ENCODE measurements at regions not wholly inside any gene's neighbourhood (a gene's known extent, or its start where the extent isn't known, plus 50 kb on each side); places are given as distances from the start of the nearest gene placed in this dataset.
"Not testable (repeated sequence)": the region's sequence is repeated elsewhere in the genome, so short reads cannot be mapped to it uniquely, and the experiment has no call there.

- H3K27ac Mint-ChIP-seq = no peak overlapping the region
- H3K4me3 Mint-ChIP-seq = no peak overlapping the region
- H3K27me3 Mint-ChIP-seq = peaks cover 8% of the 10 kb centered on the region
- no peaks in the 10 kb centered on the region for H3K4me1 Mint-ChIP-seq (ENCODE audit: low read depth)
- no peaks in the 10 kb centered on the region for H3K36me3 Mint-ChIP-seq (ENCODE audit: low read depth)
- no peaks in the 10 kb centered on the region for H3K9me3 Mint-ChIP-seq
Observed at GRCh38 chr20:47934761-47935160, 149.5 kb upstream of the SULF2 start.

- no peaks in the 10 kb centered on the region for H3K9me3 Mint-ChIP-seq
- no peaks in the 10 kb centered on the region for H3K4me1 Mint-ChIP-seq (ENCODE audit: low read depth)
- no peaks in the 10 kb centered on the region for H3K36me3 Mint-ChIP-seq (ENCODE audit: low read depth)
- no peak overlapping the region for H3K27ac Mint-ChIP-seq
- H3K27me3 Mint-ChIP-seq = peaks cover 2% of the 10 kb centered on the region
- H3K4me3 Mint-ChIP-seq = no peak overlapping the region
Observed at GRCh38 chr20:47931443-47931842, 146.2 kb upstream of the SULF2 start.

GRCh38 chr20:47931002-47931401, 145.7 kb upstream of the SULF2 start:
- Mint-ChIP-seq H3K36me3 (ENCODE audit: low read depth) (no peaks in the 10 kb centered on the region), H3K4me1 (ENCODE audit: low read depth) (no peaks in the 10 kb centered on the region), H3K27me3 (no peaks in the 10 kb centered on the region), H3K27ac (no peak overlapping the region), H3K9me3 (no peaks in the 10 kb centered on the region), H3K4me3 (no peak overlapping the region)

GRCh38 chr20:47929368-47930115, 144.3 kb upstream of the SULF2 start:
- H3K4me1 Mint-ChIP-seq (ENCODE audit: low read depth) = no peaks in the 10 kb centered on the region
- peaks cover 6% of the 10 kb centered on the region for H3K27me3 Mint-ChIP-seq
- H3K9me3 Mint-ChIP-seq = no peaks in the 10 kb centered on the region

GRCh38 chr20:47927944-47928343, 142.7 kb upstream of the SULF2 start:
- Mint-ChIP-seq H3K36me3 (ENCODE audit: low read depth) (no peaks in the 10 kb centered on the region), H3K27me3 (peaks cover 22% of the 10 kb centered on the region), H3K27ac (no peak overlapping the region), H3K9me3 (no peaks in the 10 kb centered on the region), H3K4me1 (ENCODE audit: low read depth) (no peaks in the 10 kb centered on the region), H3K4me3 (no peak overlapping the region)

More at GRCh38 chr20:47929368-47930115, 144.3 kb upstream of the SULF2 start:
- Mint-ChIP-seq H3K4me3 (no peak overlapping the region), H3K27ac (no peak overlapping the region), H3K36me3 (ENCODE audit: low read depth) (no peaks in the 10 kb centered on the region)

- H3K36me3 Mint-ChIP-seq (ENCODE audit: low read depth) = no peaks in the 10 kb centered on the region
- H3K27me3 Mint-ChIP-seq = peaks cover 27% of the 10 kb centered on the region
- no peaks in the 10 kb centered on the region for H3K9me3 Mint-ChIP-seq
- H3K4me3 Mint-ChIP-seq = no peak overlapping the region
- H3K4me1 Mint-ChIP-seq (ENCODE audit: low read depth) = no peaks in the 10 kb centered on the region
- H3K27ac Mint-ChIP-seq = no peak overlapping the region
Observed at GRCh38 chr20:47927385-47927851, 142.1 kb upstream of the SULF2 start.

- Mint-ChIP-seq H3K9me3 (no peaks in the 10 kb centered on the region), H3K27ac (no peak overlapping the region), H3K4me3 (no peak overlapping the region), H3K27me3 (peaks cover 32% of the 10 kb centered on the region), H3K4me1 (ENCODE audit: low read depth) (no peaks in the 10 kb centered on the region), H3K36me3 (ENCODE audit: low read depth) (no peaks in the 10 kb centered on the region)
Observed at GRCh38 chr20:47926731-47927130, 141.4 kb upstream of the SULF2 start.

- Mint-ChIP-seq H3K36me3 (ENCODE audit: low read depth) (no peaks in the 10 kb centered on the region), H3K27me3 (peaks cover 39% of the 10 kb centered on the region), H3K4me1 (ENCODE audit: low read depth) (no peaks in the 10 kb centered on the region), H3K27ac (no peak overlapping the region), H3K9me3 (no peaks in the 10 kb centered on the region), H3K4me3 (no peak overlapping the region)
Observed at GRCh38 chr20:47925593-47925992, 140.3 kb upstream of the SULF2 start.

GRCh38 chr20:47922269-47922668, 137.0 kb upstream of the SULF2 start:
- Mint-ChIP-seq H3K4me3 (no peak overlapping the region), H3K27ac (no peak overlapping the region), H3K4me1 (ENCODE audit: low read depth) (no peaks in the 10 kb centered on the region), H3K9me3 (peaks cover 12% of the 10 kb centered on the region), H3K36me3 (ENCODE audit: low read depth) (no peaks in the 10 kb centered on the region), H3K27me3 (peaks cover 54% of the 10 kb centered on the region)

- not testable (repeated sequence) for H3K4me1 Mint-ChIP-seq (ENCODE audit: low read depth); H3K4me3 Mint-ChIP-seq; H3K36me3 Mint-ChIP-seq (ENCODE audit: low read depth); H3K27ac Mint-ChIP-seq
- peaks cover 16% of the 10 kb centered on the region for H3K9me3 Mint-ChIP-seq
- peaks cover 54% of the 10 kb centered on the region for H3K27me3 Mint-ChIP-seq
Observed at GRCh38 chr20:47921829-47922228, 136.5 kb upstream of the SULF2 start.

- H3K4me1 Mint-ChIP-seq (ENCODE audit: low read depth) = no peaks in the 10 kb centered on the region
- H3K36me3 Mint-ChIP-seq (ENCODE audit: low read depth) = no peaks in the 10 kb centered on the region
- peaks cover 56% of the 10 kb centered on the region for H3K27me3 Mint-ChIP-seq
- peaks cover 18% of the 10 kb centered on the region for H3K9me3 Mint-ChIP-seq
- H3K27ac Mint-ChIP-seq = no peak overlapping the region
- H3K4me3 Mint-ChIP-seq = no peak overlapping the region
Observed at GRCh38 chr20:47921408-47921807, 136.1 kb upstream of the SULF2 start.

- no peak overlapping the region for H3K4me3 Mint-ChIP-seq
- peaks cover 41% of the 10 kb centered on the region for H3K27me3 Mint-ChIP-seq
- H3K27ac Mint-ChIP-seq = no peak overlapping the region
- H3K4me1 Mint-ChIP-seq (ENCODE audit: low read depth) = no peaks in the 10 kb centered on the region
- peaks cover 24% of the 10 kb centered on the region for H3K9me3 Mint-ChIP-seq
- no peaks in the 10 kb centered on the region for H3K36me3 Mint-ChIP-seq (ENCODE audit: low read depth)
Observed at GRCh38 chr20:47917549-47918070, 132.3 kb upstream of the SULF2 start.

GRCh38 chr20:47915495-47915894, 130.2 kb upstream of the SULF2 start:
- H3K4me1 Mint-ChIP-seq (ENCODE audit: low read depth) = no peaks in the 10 kb centered on the region
- H3K9me3 Mint-ChIP-seq = peaks cover 24% of the 10 kb centered on the region
- H3K27me3 Mint-ChIP-seq = peaks cover 32% of the 10 kb centered on the region
- H3K27ac Mint-ChIP-seq = no peak overlapping the region
- H3K36me3 Mint-ChIP-seq (ENCODE audit: low read depth) = no peaks in the 10 kb centered on the region
- no peak overlapping the region for H3K4me3 Mint-ChIP-seq

GRCh38 chr20:47914792-47915191, 129.5 kb upstream of the SULF2 start:
- Mint-ChIP-seq H3K27me3 (peaks cover 25% of the 10 kb centered on the region), H3K4me1 (ENCODE audit: low read depth) (no peaks in the 10 kb centered on the region), H3K9me3 (peaks cover 24% of the 10 kb centered on the region), H3K4me3 (no peak overlapping the region), H3K27ac (no peak overlapping the region), H3K36me3 (ENCODE audit: low read depth) (no peaks in the 10 kb centered on the region)

- H3K4me3 Mint-ChIP-seq; H3K36me3 Mint-ChIP-seq (ENCODE audit: low read depth); H3K27ac Mint-ChIP-seq; H3K4me1 Mint-ChIP-seq (ENCODE audit: low read depth): not testable (repeated sequence)
- Mint-ChIP-seq H3K9me3 (peaks cover 17% of the 10 kb centered on the region), H3K27me3 (peaks cover 18% of the 10 kb centered on the region)
Observed at GRCh38 chr20:47912786-47913501, 127.7 kb upstream of the SULF2 start.
